ENCODE measurements at regions not wholly inside any gene's neighbourhood (a gene's known extent, or its start where the extent isn't known, plus 50 kb on each side); places are given as distances from the start of the nearest gene placed in this dataset.
"Not testable (repeated sequence)": the region's sequence is repeated elsewhere in the genome, so short reads cannot be mapped to it uniquely, and the experiment has no call there.

DNA sequence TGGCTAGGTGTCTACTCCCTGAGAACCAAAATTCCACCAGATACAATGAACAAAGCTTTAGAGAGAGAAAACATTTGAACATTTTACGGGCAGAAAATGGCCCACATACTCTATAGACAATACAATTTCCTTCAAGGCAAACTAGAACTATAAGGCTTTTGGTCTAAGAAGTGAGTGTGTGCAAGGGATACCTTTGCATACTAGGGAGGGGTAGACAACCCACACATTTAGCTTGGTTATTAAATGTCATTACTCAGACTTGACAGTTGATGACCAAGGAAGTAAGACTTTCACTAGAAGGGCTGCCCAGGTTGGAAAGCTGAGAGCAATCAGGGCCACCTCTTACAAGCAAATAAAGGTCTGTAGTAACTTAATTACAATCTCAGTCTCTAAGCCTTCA is 64.0 kb upstream of the PLEKHM1 start:
- not testable (repeated sequence) for DNase-seq (ENCODE audit: low read depth in 3 of 3, low spot score in 2 of 3)

DNA sequence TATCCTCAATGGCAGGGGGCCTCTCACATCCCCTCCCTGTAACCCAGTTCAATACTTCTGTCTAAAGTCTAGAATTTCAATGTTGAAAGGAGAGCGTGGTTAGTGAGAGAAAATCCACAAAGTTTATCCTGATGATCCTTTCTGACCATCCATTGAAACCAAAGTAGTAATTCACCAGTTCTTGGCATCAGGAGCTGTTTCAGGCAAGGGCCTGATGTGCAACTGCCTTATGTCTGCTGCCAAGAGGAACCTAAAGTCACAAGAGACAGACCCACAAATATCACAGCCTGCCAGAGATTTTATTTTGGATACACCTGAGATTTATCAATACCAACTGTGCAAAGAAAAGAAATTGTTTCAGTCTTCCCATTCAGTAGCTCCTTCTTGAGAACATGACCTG is 68.3 kb upstream of the PLEKHM1 start:
- not testable (repeated sequence) for DNase-seq (ENCODE audit: low read depth in 3 of 3, low spot score in 2 of 3)

DNA sequence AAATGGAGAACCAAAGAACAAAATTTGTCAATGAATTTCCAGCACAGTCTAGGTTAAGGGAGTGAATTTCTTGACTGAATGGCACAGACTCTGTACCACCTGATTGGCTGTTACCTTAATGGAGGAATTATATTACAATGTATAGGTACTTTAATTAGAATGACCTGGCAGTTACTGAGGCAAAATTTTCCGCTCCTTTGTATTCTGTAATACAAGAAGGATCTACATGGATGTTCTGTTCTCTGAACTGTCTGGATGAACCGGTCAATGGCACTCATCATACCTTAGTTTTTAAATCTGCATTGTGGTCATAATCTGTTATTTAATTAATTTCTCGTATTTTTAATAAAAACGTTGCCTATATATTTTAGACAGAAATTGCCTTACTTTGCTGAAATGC is 72.3 kb upstream of the PLEKHM1 start:
- not testable (repeated sequence) for DNase-seq (ENCODE audit: low read depth in 3 of 3, low spot score in 2 of 3)

DNA sequence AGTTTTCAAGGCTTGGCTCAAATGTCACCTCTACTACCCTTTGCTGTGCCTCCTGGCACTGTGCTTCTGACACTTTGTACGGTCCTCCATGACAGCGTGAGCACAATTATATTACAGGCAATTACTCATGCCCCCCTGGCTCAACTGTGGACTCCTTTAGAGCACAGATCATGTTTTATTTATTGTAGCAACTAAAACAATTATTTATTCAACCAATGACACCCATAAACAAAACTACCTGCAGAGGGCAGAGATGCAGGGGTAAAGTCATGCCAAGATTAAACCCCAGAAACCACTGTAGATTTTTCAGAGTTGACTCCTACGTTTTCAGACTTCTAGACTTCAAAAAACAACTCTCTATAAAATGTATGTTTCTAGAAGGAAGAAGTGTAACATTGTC is 72.8 kb upstream of the PLEKHM1 start:
- not testable (repeated sequence) for DNase-seq (ENCODE audit: low read depth in 3 of 3, low spot score in 2 of 3)

DNA sequence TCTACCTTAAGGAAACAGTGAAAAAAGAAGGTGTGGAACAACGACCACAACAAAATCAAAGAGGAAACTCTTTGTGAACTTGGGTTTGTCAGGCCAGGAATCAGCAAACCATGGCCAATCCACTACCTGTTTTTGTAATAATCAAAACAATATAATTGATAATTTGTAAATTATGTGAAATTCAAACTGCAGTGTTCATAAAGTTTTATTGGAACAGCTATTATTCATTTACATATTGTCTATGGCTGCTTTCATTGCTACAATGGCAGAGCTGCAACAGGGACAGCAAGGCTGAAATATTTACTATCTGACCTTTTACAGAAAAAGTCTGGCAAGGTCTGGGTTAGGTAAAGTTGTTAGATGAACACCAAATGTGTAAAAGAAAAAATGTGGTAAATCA is 77.8 kb upstream of the PLEKHM1 start:
- not testable (repeated sequence) for DNase-seq (ENCODE audit: low read depth in 3 of 3, low spot score in 2 of 3)

DNA sequence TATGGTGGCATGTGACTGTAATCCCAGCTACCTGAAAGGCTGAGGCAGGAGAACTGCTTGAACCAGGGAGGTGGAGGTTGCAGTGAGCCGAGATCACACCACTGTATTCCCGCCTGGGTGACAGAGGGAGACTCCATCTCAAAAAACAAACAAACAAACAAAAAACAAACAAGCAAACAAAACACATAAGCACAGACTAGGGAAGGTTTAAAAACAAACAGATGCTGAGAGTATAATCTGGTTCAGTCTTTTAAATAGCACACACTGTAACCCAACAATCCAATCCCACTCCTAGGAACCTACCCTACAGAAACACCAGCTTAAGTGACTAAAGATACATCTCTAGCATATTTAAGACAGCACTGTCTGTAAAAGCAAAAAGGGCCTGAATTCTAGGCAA is 82.8 kb upstream of the PLEKHM1 start:
- not testable (repeated sequence) for DNase-seq (ENCODE audit: low read depth in 3 of 3, low spot score in 2 of 3)

DNA sequence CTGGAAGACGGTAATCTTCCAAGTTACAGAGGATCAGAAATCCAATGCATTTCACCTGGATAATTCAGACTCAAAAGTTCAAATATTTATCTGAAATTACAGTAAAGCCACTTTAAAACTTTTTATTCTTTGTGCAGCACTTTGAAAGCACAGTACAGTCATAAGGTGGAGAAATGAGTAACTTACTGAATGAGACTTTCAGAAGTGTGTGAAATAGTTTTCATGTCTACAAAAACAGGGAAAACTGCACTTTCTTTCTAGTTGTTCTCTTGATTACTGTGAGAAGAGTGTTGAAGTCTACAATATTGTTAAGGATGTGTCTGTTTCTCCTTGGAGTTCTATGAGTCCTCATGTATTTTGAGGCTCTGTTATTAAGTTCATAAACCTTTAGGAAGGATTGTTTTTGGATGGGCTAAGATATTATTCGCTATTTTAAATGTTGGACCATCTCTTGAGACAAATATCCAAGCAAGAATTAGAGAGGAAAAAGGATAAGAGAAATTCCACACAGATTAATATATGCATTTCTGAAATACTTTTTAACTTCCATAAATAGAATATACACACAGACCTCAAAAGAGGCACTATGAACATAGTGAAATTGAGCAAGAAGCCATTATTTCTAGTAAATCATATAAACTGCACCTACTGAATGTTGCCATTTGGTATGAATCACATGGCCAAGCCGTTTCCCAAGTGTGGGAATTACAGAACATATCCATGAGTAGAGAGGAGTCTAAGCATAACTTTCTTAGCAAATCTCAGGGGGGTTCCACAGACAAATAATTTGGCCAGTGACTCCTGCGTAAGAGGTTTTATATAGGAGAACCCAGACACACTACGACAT is 83.6 kb upstream of the PLEKHM1 start:
- DNase-seq (ENCODE audit: low read depth in 3 of 3, low spot score in 2 of 3): no peak

DNA sequence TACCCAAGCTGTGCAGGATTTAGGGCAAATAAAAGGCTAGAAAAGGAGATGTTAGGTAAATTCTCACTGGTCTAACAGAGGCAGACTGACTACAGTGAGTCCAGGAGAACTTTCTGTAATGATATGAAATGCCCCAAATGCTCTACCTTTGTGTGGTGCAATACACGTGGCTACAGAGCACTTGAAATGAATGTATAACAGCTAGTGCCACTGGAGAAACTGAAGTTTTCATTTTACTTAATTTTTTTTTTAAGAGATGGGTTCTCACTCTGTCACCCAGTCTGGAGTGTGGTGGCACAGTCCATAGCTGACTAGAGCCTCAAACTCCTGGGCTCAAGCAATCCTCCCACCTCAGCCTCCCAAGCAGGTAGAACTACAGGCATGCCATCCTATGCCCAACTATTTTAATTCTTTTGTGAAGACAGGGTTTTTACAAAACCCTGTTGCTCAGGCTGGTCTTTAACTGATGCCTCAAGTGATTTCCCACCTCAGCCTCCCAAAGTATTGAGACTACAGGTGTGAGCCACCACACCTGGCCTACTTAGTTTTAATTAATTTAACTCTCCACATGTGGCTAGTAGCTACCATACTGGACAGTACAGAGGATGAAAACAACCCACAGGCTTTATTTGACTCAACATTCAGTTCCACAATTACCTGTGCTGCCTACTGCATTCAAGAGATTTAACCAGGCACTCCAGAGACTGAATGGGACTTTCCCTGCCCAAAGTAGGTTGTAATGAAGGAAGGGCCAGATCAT is 84.8 kb upstream of the PLEKHM1 start:
- no peak for DNase-seq (ENCODE audit: low read depth in 3 of 3, low spot score in 2 of 3)

DNA sequence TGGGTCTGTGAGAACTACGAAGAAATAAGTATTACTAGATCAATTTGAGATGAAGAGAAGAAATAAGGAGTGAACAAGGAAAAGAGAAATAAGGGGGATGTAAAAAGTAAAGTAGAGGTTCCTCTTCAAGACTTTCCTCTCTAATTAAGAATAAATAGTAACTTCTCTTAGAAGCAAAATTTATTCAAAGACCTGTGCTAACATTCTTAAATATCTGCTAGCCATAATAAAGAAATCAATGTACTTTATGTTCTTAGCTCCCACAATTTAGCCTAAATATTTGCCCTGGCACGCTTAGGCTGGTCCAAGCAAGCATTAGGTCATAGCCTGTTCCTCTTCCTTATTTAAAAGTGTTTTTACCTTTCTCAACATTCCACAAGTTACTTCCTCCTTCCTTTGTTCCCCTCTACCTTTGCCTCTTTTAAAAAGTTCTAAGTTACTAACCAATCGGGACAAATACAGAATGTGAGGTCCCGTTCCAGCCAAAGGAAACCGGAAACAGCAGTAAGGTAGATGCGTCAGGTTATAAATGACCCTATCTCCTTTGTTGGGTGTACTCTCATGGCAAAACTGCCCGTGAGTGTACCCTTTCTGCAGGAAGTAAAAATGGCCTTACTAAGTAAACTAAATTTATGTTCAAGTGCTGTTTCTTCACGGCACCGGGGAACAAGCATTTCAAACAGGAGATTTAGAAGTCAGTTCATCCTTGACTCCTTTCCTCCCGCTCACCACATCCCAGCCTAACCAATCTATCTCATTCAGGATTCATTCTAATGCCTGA is 86.2 kb upstream of the PLEKHM1 start:
- not testable (repeated sequence) for DNase-seq (ENCODE audit: low read depth in 3 of 3, low spot score in 2 of 3)

DNA sequence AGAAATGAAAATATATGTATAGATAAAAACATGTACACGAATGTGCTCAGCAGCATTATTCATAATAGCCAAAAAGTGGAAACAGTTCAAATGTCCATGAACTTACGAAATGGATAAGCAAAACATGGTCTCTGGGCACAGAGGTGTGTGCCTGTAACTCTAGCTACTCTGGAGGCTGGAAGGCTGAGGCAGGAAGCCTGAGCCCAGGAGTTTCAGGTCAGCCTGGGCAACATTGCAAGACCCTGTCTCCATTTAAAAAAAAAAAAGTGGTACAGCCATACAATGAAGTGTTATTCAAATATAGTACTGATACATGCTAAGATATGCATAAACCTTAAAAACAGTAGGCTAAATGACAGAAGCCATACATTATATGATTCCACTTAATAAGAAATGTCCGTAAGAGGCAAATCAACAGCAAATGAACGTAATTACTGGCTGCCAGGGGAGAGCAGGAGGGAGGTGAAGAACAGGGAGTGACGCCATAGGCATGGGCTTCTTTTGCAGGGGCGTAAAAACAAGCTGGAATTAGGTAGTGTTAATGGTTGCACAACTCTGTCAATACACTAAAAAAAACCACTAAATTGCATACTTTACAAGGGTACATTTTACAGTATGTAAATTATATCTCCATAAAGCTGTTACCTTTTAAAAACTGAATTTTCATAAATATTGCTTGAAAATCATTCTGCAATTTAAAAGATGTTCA is 87.2 kb upstream of the PLEKHM1 start:
- no peak for DNase-seq (ENCODE audit: low read depth in 3 of 3, low spot score in 2 of 3)

DNA sequence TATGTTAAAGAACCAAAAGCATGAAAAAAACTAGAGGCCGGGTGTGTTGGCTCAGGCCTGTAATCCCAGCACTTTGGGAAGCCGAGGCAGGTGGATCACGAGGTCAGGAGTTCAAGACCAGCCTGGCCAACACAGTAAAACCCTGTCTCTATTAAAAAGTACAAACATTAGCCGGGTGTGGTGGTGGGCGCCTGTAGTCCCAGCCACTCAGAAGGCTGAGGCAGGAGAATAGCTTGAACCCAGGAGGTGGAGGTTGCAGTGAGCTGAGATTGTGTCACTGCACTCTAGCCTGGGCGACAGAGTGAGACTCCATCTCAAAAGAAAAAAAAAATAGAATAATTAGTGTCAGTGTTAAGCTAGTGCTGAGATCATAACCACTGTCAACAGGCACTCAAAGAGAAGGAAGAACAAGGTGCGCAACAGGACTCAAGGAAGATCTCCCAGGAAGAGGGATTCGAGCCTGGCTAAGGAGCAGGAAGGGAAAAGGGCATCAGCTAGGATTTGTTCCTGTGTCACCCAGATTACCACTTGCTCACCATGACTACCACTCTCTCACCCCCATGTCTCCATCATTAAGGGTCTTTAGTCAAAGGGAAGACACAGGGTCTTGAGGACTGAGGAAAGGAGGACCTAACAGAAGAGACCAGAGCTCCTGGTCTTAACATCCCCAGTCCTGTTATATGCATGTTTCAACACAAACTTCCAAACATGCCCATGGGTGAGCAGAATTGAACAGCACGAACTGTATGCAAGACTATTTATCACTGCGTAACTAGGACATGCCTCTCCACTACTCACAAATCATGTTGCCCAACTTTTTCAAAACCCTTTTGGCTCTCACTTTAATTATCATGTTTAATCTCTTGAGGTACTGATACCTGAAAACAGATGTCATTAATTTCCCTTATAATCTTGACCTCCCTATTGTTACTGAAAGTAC is 88.3 kb upstream of the PLEKHM1 start:
- no peak for DNase-seq (ENCODE audit: low read depth in 3 of 3, low spot score in 2 of 3)

DNA sequence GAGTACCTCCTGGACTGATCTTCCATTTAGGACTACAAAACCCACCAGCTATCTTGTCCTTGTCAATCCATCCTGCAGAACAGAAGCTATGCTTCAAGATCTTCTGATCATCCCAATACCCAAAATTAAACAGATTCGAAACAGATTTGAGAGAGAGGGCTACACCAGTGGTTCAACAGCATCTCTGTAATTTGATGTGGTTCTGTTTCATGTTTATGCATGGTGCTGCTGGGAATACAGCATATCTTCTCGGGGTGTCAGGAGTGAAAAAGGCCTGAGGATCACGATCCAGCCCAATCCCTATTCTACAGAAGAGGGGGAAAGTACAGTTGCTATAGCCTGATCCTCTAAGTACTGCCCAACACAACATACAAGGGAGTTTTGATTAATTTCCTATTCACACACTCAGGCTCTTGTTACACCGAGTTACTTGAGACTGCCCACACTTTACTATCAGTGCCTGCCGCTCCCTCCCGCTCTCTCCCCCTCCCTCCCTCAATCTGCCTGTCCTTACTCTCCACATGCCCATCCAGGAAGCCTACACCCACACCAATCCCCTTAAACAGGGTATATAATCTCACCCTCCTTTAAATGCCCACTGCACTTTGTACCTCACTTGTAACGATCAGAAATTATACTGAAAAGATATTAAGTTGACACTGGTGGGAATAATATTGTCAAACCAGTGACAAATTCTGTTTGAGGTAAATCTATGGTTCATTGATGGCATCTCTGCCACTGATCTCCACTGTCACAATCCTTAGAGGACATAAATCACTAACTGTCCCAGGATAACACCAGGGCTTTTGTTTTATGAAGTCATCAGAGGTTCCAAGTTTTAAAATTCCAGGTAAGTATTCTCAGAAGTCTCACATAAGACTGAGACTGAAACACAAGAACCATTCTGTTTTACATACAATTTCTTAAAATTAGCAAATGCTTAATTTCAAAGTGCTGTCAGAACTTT is 89.3 kb upstream of the PLEKHM1 start:
- no peak for DNase-seq (ENCODE audit: low read depth in 3 of 3, low spot score in 2 of 3)

DNA sequence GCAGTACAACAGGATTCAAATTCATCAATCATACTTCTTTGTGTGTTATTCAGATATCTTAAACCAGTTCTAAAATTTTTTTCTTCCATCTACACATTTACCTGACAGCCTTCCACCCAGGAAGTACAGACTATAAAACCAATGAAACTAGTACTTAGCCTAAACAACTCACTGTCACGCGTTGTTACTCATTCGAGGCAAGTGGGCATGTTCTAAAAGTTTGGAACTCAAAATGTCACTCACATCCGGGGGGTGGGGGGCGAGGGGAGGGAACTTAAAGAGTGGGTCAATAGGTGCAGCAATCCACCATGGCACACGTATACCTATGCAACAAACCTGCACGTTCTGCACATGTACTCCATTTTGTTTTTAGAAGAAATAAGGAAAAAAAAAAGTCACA is 90.4 kb upstream of the PLEKHM1 start:
- no peak for DNase-seq (ENCODE audit: low read depth in 3 of 3, low spot score in 2 of 3)

DNA sequence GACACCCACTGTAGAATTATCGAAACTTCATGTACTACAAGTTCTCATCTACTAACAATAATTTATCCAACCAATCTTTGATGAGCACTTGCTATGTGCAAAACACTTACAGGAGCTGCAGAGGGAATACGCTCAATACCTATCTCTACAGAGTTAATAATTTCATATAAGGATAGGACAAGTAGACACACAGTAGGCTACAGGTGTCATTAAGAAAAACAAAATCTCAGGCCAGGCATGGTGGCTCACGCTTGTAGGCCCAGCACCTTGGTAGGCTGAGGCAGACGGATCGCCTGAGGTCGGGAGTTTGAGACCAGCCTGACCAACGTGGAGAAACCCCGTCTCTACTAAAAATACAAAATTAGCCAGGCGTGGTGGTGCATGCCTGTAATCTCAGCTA is 91.3 kb upstream of the PLEKHM1 start:
- no peak for DNase-seq (ENCODE audit: low read depth in 3 of 3, low spot score in 2 of 3)

DNA sequence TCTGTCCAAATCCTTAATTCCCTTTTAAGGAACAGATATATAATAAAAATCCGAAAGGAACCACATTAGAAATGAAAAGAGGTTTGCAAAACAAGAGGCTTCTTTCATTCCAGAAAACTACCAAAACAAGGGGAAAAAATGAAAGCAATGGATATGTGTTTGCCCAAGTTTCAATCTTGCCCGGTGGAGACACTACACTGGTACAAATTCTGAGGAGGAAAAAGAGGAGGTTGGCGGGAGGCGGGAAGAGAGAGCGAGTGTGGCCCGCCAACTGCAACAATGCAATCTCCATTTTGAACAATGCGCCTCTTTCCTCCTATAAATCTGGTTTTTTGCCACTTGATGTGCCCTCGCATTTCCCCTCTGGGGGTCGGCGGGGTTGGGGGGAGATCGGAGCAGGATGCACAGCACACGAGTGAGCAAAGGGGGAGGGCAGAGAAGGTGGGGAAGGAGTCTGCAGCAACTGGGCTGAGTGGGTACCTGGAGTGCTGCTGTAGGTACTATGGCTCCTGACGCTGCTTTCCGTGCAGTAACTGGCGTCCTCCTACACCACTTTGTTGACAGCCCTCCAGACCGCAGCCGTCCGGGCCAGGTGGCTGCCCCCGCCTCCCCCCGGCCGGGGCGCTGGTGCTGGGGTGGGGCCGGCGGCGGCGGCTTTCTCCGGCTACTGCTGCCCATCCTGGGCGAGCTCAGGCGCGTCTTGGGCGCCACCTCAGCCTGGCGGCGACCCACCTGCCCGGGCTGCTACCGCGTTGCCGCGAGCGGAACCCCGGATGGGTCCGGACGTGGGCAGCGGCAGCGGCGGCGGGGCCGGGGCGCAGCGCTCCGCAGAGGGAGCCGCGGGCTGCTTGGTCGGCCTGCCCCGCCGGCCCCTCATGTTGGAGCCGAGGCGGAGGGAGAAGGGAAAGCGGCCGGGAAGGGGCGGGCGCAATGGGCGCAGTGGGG is 93.8 kb upstream of the PLEKHM1 start:
- no peak for DNase-seq (ENCODE audit: low read depth in 3 of 3, low spot score in 2 of 3)

DNA sequence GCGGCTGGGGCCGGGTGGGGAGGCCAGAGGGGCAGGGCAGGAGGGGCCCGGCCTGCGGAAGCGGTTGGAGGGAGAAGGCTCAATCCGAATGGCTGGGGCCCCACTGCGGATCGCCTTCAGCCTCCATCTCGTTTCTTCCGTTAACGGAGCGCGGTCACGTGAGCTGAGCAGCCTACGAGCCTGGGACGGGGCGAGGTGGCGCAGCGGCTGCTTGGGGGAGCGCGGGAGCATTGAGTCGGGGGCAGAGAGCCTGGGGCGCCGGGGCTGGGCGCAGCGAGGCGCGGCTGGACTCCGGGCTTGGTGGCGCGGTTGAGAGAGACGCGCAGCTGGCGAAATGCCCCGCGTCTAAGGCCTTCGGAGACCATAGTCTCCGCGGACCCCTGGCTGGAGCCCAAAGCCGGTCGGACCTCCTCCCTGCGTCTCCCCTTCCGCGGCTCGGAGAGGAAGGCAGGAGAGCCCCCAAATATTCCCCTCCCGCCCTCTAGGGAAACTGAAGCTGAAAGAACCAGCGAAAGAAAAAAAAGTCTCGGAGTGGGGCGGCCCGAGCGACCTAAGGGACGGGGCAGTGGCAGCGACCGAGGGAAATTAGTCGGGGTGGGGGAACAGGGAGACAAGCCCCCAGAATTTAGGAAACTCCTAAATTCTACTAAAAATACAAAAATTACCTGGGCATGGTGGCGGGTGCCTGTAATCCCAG is 94.7 kb upstream of the PLEKHM1 start:
- DNase-seq (ENCODE audit: low read depth in 3 of 3, low spot score in 2 of 3): peak in 1 of 3 donors; percentile 71

Measured in right renal cortex interstitium (tissue), 3 donors.